ENCODE measurements at regions not wholly inside any gene's neighbourhood (a gene's known extent, or its start where the extent isn't known, plus 50 kb on each side); places are given as distances from the start of the nearest gene placed in this dataset.

DNA sequence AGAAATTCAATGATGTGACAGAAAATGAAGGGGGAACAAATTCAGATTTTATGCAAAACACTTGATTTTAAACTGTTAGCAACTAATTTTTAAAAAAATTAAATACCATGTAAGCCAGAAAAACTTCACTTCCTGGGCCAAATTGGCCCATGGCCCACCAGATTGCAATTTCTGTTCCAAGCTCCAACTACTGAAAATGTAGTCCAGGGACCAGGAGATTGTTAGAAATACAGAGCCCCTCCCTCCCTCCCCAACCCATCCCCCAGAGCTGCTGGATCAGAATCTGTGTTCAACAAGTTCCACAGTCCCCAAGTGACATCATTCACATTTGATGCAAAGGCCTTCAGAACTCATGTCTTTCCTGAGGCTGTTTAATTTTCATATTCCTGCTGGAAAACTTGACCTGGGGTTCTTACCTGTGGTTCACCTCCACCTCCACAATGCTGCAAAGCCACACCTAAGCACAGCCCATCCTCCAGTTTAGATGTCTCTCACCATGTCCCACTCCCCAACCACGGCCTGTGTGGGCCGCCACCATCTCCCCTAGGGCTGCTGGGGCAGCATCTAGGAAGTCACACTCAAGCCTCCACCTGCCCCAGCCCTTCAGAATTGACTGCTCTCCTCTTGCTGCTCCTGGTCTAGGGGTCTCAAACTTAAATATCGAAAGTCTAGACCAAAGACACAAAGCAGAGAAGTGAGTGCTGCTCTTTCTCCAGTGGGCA is 482.0 kb downstream of the UQCRFS1 start:
- TF ChIP-seq, protein P1, sequence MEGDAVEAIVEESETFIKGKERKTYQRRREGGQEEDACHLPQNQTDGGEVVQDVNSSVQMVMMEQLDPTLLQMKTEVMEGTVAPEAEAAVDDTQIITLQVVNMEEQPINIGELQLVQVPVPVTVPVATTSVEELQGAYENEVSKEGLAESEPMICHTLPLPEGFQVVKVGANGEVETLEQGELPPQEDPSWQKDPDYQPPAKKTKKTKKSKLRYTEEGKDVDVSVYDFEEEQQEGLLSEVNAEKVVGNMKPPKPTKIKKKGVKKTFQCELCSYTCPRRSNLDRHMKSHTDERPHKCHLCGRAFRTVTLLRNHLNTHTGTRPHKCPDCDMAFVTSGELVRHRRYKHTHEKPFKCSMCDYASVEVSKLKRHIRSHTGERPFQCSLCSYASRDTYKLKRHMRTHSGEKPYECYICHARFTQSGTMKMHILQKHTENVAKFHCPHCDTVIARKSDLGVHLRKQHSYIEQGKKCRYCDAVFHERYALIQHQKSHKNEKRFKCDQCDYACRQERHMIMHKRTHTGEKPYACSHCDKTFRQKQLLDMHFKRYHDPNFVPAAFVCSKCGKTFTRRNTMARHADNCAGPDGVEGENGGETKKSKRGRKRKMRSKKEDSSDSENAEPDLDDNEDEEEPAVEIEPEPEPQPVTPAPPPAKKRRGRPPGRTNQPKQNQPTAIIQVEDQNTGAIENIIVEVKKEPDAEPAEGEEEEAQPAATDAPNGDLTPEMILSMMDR (conservative IDR thresholded peaks at IDR 0.05), result no peak

DNA sequence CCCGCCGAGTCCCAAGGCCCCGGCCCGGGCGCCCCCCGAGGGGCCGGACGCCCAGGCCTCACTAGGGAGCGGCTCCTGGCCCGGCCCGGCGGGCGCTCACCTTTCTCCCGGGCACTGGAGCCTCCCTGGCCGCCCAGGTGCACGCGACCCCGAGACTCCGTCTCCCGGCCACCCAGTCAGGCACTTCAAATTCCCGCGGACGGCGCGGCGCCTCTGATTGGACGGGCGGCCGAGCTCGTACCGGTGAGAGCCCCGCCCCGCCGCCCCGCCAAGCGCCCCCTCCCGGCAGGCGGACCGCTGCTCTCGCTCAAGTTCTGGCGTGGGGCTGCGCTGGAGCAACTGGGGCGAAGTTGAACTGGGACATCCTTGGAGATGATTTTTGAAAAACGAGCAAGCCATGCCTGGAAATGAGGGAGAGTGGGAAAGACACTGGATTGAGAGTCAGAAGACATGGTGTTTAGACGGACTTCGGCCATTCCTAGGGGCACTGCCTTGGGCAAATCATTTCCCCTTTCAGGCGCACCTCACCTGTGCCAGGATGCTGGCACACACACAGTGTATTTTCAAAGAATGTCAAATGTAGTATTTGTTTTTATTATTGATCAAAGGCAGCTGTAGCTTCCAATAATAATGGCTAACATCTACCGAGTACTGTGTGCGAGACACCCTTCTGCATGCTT is 485.3 kb downstream of the UQCRFS1 start:
- no peak overlapping the region for H3K27ac Mint-ChIP-seq (ENCODE audit: unreplicated experiment)
- no peaks in the 10 kb centered on the region for H3K4me1 Mint-ChIP-seq
- no peak for DNase-seq (ENCODE audit: low read depth, low spot score)
- no peaks in the 10 kb centered on the region for H3K36me3 Mint-ChIP-seq (ENCODE audit: low read depth)
- TF ChIP-seq, protein P1 (conservative IDR thresholded peaks at IDR 0.05), result no peak
- peaks cover 2% of the 10 kb centered on the region for H3K27me3 Mint-ChIP-seq (ENCODE audit: low read depth)
- no peak overlapping the region for H3K4me3 Mint-ChIP-seq
- no peaks in the 10 kb centered on the region for H3K9me3 Mint-ChIP-seq

More for the DNA sequence above, 482.0 kb downstream of the UQCRFS1 start:
- no peaks in the 10 kb centered on the region for H3K4me1 Mint-ChIP-seq
- peaks cover 2% of the 10 kb centered on the region for H3K27me3 Mint-ChIP-seq (ENCODE audit: low read depth)
- no peaks in the 10 kb centered on the region for H3K36me3 Mint-ChIP-seq (ENCODE audit: low read depth)
- H3K4me3 Mint-ChIP-seq, result no peak overlapping the region
- peaks cover 5% of the 10 kb centered on the region for H3K9me3 Mint-ChIP-seq
- DNase-seq (ENCODE audit: low read depth, low spot score), result no peak
- no peak overlapping the region for H3K27ac Mint-ChIP-seq (ENCODE audit: unreplicated experiment)

GRCh38 chr19:28726533-28727479 is 486.1 kb downstream of the UQCRFS1 start:
- no peaks in the 10 kb centered on the region for H3K36me3 Mint-ChIP-seq (ENCODE audit: low read depth)
- peaks cover 2% of the 10 kb centered on the region for H3K27me3 Mint-ChIP-seq (ENCODE audit: low read depth)
- TF ChIP-seq, protein P1 (conservative IDR thresholded peaks at IDR 0.05), result no peak
- no peaks in the 10 kb centered on the region for H3K9me3 Mint-ChIP-seq
- no peak for DNase-seq (ENCODE audit: low read depth, low spot score)
- H3K4me3 Mint-ChIP-seq, result no peak overlapping the region
- no peaks in the 10 kb centered on the region for H3K4me1 Mint-ChIP-seq
- H3K27ac Mint-ChIP-seq (ENCODE audit: unreplicated experiment), result no peak overlapping the region

GRCh38 chr19:28718909-28719308 is 494.0 kb downstream of the UQCRFS1 start:
- H3K27ac Mint-ChIP-seq (ENCODE audit: unreplicated experiment), result no peak overlapping the region

DNA sequence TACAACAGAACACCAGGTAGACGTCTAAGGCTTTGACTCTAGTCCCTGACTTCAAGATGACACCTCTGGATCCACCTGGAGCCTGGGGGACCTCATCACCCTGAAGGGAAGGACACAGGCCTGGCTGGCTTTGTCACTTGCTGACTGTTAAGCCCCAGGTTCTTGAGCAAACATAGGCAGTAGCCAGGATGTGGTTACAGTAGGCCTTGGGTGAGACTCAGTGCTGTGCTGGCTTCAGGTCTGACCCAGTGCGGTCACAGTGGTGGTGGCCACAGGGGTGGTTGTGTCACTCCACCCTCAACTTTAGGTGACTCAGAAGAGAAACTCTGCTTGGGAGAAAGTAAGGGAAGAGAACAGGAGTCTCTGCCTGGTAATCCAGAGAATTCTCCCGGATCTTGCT is 497.8 kb downstream of the UQCRFS1 start:
- TF ChIP-seq, protein P1 (conservative IDR thresholded peaks at IDR 0.05), result no peak
- Mint-ChIP-seq H3K27me3 (ENCODE audit: low read depth) (no peaks in the 10 kb centered on the region), H3K27ac (ENCODE audit: unreplicated experiment) (no peak overlapping the region), H3K4me3 (no peak overlapping the region), H3K9me3 (peaks cover 11% of the 10 kb centered on the region), H3K36me3 (ENCODE audit: low read depth) (no peaks in the 10 kb centered on the region), H3K4me1 (no peaks in the 10 kb centered on the region)
- DNase-seq (ENCODE audit: low read depth, low spot score), result no peak

More at GRCh38 chr19:28718909-28719308, 494.0 kb downstream of the UQCRFS1 start:
- Mint-ChIP-seq H3K4me1 (no peaks in the 10 kb centered on the region), H3K27me3 (ENCODE audit: low read depth) (peaks cover 5% of the 10 kb centered on the region), H3K4me3 (no peak overlapping the region), H3K9me3 (peaks cover 11% of the 10 kb centered on the region), H3K36me3 (ENCODE audit: low read depth) (no peaks in the 10 kb centered on the region)
- TF ChIP-seq, protein P1 (conservative IDR thresholded peaks at IDR 0.05), result no peak
- DNase-seq (ENCODE audit: low read depth, low spot score), result no peak
